ENCODE measurements at regions not wholly inside any gene's neighbourhood (a gene's known extent, or its start where the extent isn't known, plus 50 kb on each side); places are given as distances from the start of the nearest gene placed in this dataset.

- DNase-seq (ENCODE audit: low spot score) = no peak
Measured at GRCh38 chr9:18347386-18348082, 126.4 kb upstream of the ADAMTSL1 start.

GRCh38 chr9:18348083-18348475 is 125.9 kb upstream of the ADAMTSL1 start:
- DNase-seq (ENCODE audit: low spot score) = no peak

- DNase-seq (ENCODE audit: low spot score) = no peak
Measured at GRCh38 chr9:18349530-18349929, 124.4 kb upstream of the ADAMTSL1 start.

- DNase-seq (ENCODE audit: low spot score) = no peak
Measured at GRCh38 chr9:18350036-18350435, 123.9 kb upstream of the ADAMTSL1 start.

- DNase-seq (ENCODE audit: low spot score) = no peak
Measured at GRCh38 chr9:18350995-18351595, 122.9 kb upstream of the ADAMTSL1 start.

GRCh38 chr9:18352711-18353110 is 121.2 kb upstream of the ADAMTSL1 start:
- no peak for DNase-seq (ENCODE audit: low spot score)

- DNase-seq (ENCODE audit: low spot score) = no peak
Measured at GRCh38 chr9:18353473-18353872, 120.5 kb upstream of the ADAMTSL1 start.

GRCh38 chr9:18357321-18357720 is 116.6 kb upstream of the ADAMTSL1 start:
- DNase-seq (ENCODE audit: low spot score) = no peak

GRCh38 chr9:18358325-18358724 is 115.6 kb upstream of the ADAMTSL1 start:
- DNase-seq (ENCODE audit: low spot score) = no peak

GRCh38 chr9:18359335-18359734 is 114.6 kb upstream of the ADAMTSL1 start:
- DNase-seq (ENCODE audit: low spot score) = no peak

- DNase-seq (ENCODE audit: low spot score) = no peak
Measured at GRCh38 chr9:18360005-18360404, 113.9 kb upstream of the ADAMTSL1 start.

- no peak for DNase-seq (ENCODE audit: low spot score)
Measured at GRCh38 chr9:18361646-18362045, 112.3 kb upstream of the ADAMTSL1 start.

GRCh38 chr9:18362166-18362565 is 111.8 kb upstream of the ADAMTSL1 start:
- DNase-seq (ENCODE audit: low spot score) = no peak

- no peak for DNase-seq (ENCODE audit: low spot score)
Measured at GRCh38 chr9:18362901-18363685, 110.9 kb upstream of the ADAMTSL1 start.

GRCh38 chr9:18365651-18366050 is 108.3 kb upstream of the ADAMTSL1 start:
- DNase-seq (ENCODE audit: low spot score) = no peak

- no peak for DNase-seq (ENCODE audit: low spot score)
Measured at GRCh38 chr9:18366184-18366583, 107.8 kb upstream of the ADAMTSL1 start.

GRCh38 chr9:18368206-18368605 is 105.7 kb upstream of the ADAMTSL1 start:
- no peak for DNase-seq (ENCODE audit: low spot score)

GRCh38 chr9:18371141-18371540 is 102.8 kb upstream of the ADAMTSL1 start:
- no peak for DNase-seq (ENCODE audit: low spot score)

- no peak for DNase-seq (ENCODE audit: low spot score)
Measured at GRCh38 chr9:18371621-18372020, 102.3 kb upstream of the ADAMTSL1 start.

GRCh38 chr9:18379073-18379811 is 94.7 kb upstream of the ADAMTSL1 start:
- DNase-seq (ENCODE audit: low spot score) = no peak

- no peak for DNase-seq (ENCODE audit: low spot score)
Measured at GRCh38 chr9:18382243-18382642, 91.7 kb upstream of the ADAMTSL1 start.

- DNase-seq (ENCODE audit: low spot score) = no peak
Measured at GRCh38 chr9:18384066-18384465, 89.9 kb upstream of the ADAMTSL1 start.
